Gastroesophageal sphincter (tissue), 3 donors: ENCODE measurements at regions not wholly inside any gene's neighbourhood (a gene's known extent, or its start where the extent isn't known, plus 50 kb on each side); places are given as distances from the start of the nearest gene placed in this dataset.

Experiments
- POLR2A ChIP-seq, 2 donors: fragments of 450-650 bp; IDR thresholded peaks; one replicate each; pipeline ENCODE4 v1.6.1; 2017; ENCODE audit warnings: antibody characterized with exemption in 2 of 2, mild to moderate bottlenecking in 2 of 2, moderate library complexity in 1 of 2
- TF ChIP-seq, protein P1 (sequence below), 4 experiments: fragments of 200-600 bp in 2 of 4; fragments of 450-650 bp in 2 of 4; sonication (generic) in 1 of 4; IDR thresholded peaks; one replicate each; pipeline ENCODE4 v1.5.1; 2017 to 2019; ENCODE audit warnings: antibody characterized with exemption in 4 of 4, mild to moderate bottlenecking in 2 of 4, moderate library complexity in 2 of 4

DNA sequence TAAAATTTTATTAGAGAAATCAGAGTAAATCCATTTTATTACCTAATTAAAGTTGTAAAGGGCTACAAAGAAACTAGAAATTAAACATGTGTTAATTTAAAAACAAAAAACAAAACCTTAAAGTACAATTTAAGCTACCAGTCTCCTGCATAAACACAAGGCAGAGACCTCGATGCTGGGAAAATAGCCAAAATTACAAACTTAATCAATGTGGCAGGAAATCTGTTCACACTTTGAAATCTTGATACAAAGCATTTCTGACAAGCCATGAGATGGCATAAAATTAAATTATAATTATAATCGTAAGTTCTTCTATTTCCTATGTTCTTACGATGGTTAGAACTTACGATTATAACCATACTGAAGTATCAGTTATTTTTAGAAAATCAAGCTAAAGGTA lies 158.0 kb upstream of the FREM1 start:
- TF ChIP-seq, protein P1, sequence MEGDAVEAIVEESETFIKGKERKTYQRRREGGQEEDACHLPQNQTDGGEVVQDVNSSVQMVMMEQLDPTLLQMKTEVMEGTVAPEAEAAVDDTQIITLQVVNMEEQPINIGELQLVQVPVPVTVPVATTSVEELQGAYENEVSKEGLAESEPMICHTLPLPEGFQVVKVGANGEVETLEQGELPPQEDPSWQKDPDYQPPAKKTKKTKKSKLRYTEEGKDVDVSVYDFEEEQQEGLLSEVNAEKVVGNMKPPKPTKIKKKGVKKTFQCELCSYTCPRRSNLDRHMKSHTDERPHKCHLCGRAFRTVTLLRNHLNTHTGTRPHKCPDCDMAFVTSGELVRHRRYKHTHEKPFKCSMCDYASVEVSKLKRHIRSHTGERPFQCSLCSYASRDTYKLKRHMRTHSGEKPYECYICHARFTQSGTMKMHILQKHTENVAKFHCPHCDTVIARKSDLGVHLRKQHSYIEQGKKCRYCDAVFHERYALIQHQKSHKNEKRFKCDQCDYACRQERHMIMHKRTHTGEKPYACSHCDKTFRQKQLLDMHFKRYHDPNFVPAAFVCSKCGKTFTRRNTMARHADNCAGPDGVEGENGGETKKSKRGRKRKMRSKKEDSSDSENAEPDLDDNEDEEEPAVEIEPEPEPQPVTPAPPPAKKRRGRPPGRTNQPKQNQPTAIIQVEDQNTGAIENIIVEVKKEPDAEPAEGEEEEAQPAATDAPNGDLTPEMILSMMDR (IDR thresholded peaks at IDR 0.05), result no peak
- TF ChIP-seq POLR2A (IDR thresholded peaks at IDR 0.05), result no peak
